ENCODE measurements at regions not wholly inside any gene's neighbourhood (a gene's known extent, or its start where the extent isn't known, plus 50 kb on each side); places are given as distances from the start of the nearest gene placed in this dataset.

- TF ChIP-seq POLR2A (IDR thresholded peaks at IDR 0.05) (no peak), CTCF (IDR thresholded peaks at IDR 0.05) (no peak)
Observed at GRCh38 chr7:91628742-91629141, 251.8 kb downstream of the MTERF1 start.
